H9 (cell line): ENCODE measurements at regions not wholly inside any gene's neighbourhood (a gene's known extent, or its start where the extent isn't known, plus 50 kb on each side); places are given as distances from the start of the nearest gene placed in this dataset.

Source experiments
- DNase-seq: peaks from one replicate; pipeline ENCODE4 v3.0.0-alpha.2; 2017
- H2AFZ ChIP-seq: one replicate; pipeline ENCODE4 v1.6.1; 2013; ENCODE audit warnings: mild to moderate bottlenecking, low read length, control low read depth, moderate library complexity
- H2AK5ac ChIP-seq: 2 replicates; pipeline ENCODE4 v1.6.1; 2013; ENCODE audit warnings: low read length, control low read depth, mixed read lengths; ENCODE audit not compliant: insufficient read length
- H2BK120ac ChIP-seq: one replicate; pipeline ENCODE4 v1.6.1; 2013; ENCODE audit warnings: low read depth, mild to moderate bottlenecking, low read length, control low read depth, inconsistent platforms; ENCODE audit not compliant: poor library complexity, severe bottlenecking
- H2BK12ac ChIP-seq: 2 replicates; pipeline ENCODE4 v1.6.1; 2013; ENCODE audit warnings: low read length, control low read depth, mixed read lengths, low read depth; ENCODE audit not compliant: insufficient read length
- H2BK15ac ChIP-seq: 2 replicates; pipeline ENCODE4 v1.6.1; 2013; ENCODE audit warnings: low read depth, low read length, control low read depth
- H2BK20ac ChIP-seq: one replicate; pipeline ENCODE4 v1.6.1; 2013; ENCODE audit warnings: low read depth, mild to moderate bottlenecking, low read length, control low read depth, inconsistent platforms; ENCODE audit not compliant: poor library complexity, severe bottlenecking
- H2BK5ac ChIP-seq: 2 replicates; pipeline ENCODE4 v1.6.1; 2013; ENCODE audit warnings: low read length, control low read depth, mixed read lengths; ENCODE audit not compliant: insufficient read length
- H3K14ac ChIP-seq: 2 replicates; pipeline ENCODE4 v1.6.1; 2013; ENCODE audit warnings: low read length, control low read depth; ENCODE audit not compliant: insufficient read depth
- H3K18ac ChIP-seq: 2 replicates; pipeline ENCODE4 v1.6.1; 2013; ENCODE audit warnings: low read depth, mild to moderate bottlenecking, mixed read lengths, low read length, control low read depth; ENCODE audit not compliant: insufficient read length
- H3K23ac ChIP-seq: 2 replicates; pipeline ENCODE4 v1.6.1; 2013; ENCODE audit warnings: low read length, control low read depth, mixed read lengths, low read depth; ENCODE audit not compliant: insufficient read length
- H3K23me2 ChIP-seq: 2 replicates; pipeline ENCODE4 v1.6.1; 2013; ENCODE audit warnings: low read depth, mild to moderate bottlenecking, mixed read lengths, low read length, control low read depth; ENCODE audit not compliant: insufficient read length, poor library complexity, severe bottlenecking
- H3K27ac ChIP-seq: 2 replicates; pipeline ENCODE4 v1.5.1; 2013; ENCODE audit warnings: low read length, control low read depth, mixed read lengths, low read depth; ENCODE audit not compliant: insufficient read length
- H3K27me3 ChIP-seq: 2 replicates; pipeline ENCODE4 v1.6.1; 2013; ENCODE audit warnings: low read length, control low read depth, inconsistent platforms; ENCODE audit not compliant: insufficient read depth
- H3K4ac ChIP-seq: 2 replicates; pipeline ENCODE4 v1.6.1; 2013; ENCODE audit warnings: low read depth, mild to moderate bottlenecking, control low read depth, inconsistent platforms, low read length, moderate library complexity
- H3K4me1 ChIP-seq: 2 replicates; pipeline ENCODE4 v1.6.1; 2013; ENCODE audit warnings: low read length, control low read depth, inconsistent platforms; ENCODE audit not compliant: insufficient read depth
- H3K4me2 ChIP-seq: 2 replicates; pipeline ENCODE4 v1.6.1; 2013; ENCODE audit warnings: low read length, control low read depth, mixed read lengths; ENCODE audit not compliant: insufficient read length, insufficient read depth
- H3K56ac ChIP-seq: 2 replicates; pipeline ENCODE4 v1.6.1; 2013; ENCODE audit warnings: low read depth, mild to moderate bottlenecking, mixed read lengths, low read length, control low read depth; ENCODE audit not compliant: insufficient read length
- H3K79me1 ChIP-seq: 2 replicates; pipeline ENCODE4 v1.6.1; 2013; ENCODE audit warnings: low read depth, mild to moderate bottlenecking, moderate library complexity, low read length, control low read depth, inconsistent platforms; ENCODE audit not compliant: insufficient read depth, poor library complexity, severe bottlenecking
- H3K79me2 ChIP-seq: 2 replicates; pipeline ENCODE4 v1.6.1; 2013; ENCODE audit warnings: low read length, control low read depth, inconsistent platforms; ENCODE audit not compliant: insufficient read depth
- H3K9ac ChIP-seq: 2 replicates; pipeline ENCODE4 v1.6.1; 2013; ENCODE audit warnings: low read length, control low read depth, mixed read lengths; ENCODE audit not compliant: insufficient read length; ENCODE audit errors: extremely low read depth
- H3K9me3 ChIP-seq: one replicate; pipeline ENCODE4 v1.6.1; 2013; ENCODE audit warnings: low read depth, low read length, inconsistent platforms; ENCODE audit not compliant: control insufficient read depth
- H3T11ph ChIP-seq: one replicate; pipeline ENCODE4 v1.6.1; 2013; ENCODE audit warnings: mild to moderate bottlenecking, low read length, control low read depth, inconsistent platforms
- H4K20me1 ChIP-seq: one replicate; pipeline ENCODE4 v1.6.1; 2013; ENCODE audit not compliant: control insufficient read depth, insufficient read length, insufficient read depth
- H4K5ac ChIP-seq: 2 replicates; pipeline ENCODE4 v1.6.1; 2013; ENCODE audit warnings: low read depth, mild to moderate bottlenecking, mixed read lengths, low read length, control low read depth; ENCODE audit not compliant: insufficient read length
- H4K8ac ChIP-seq: replicated peaks from 2 replicates; pipeline ENCODE4 v1.6.1; 2013; ENCODE audit warnings: low read length, control low read depth, mixed read lengths, low read depth; ENCODE audit not compliant: insufficient read length
- H4K91ac ChIP-seq: 2 replicates; pipeline ENCODE4 v1.6.1; 2013; ENCODE audit warnings: low read depth, mild to moderate bottlenecking, moderate library complexity, mixed read lengths, low read length, control low read depth; ENCODE audit not compliant: insufficient read length
- H3K27ac Mint-ChIP-seq, 3 experiments: 2 replicates in 2 of 3; 3 replicates in 1 of 3; pipeline ENCODE4 v1.8.0; 2020 to 2021; ENCODE audit warnings: mixed read lengths in 3 of 3, mild to moderate bottlenecking in 1 of 3, moderate library complexity in 1 of 3
- H3K27me3 Mint-ChIP-seq: 2 replicates; pipeline ENCODE4 v1.8.0; 2021; ENCODE audit warnings: low read depth, mild to moderate bottlenecking, moderate library complexity, mixed read lengths
- H3K36me3 Mint-ChIP-seq, 3 experiments: 2 replicates in 2 of 3; 3 replicates in 1 of 3; pipeline ENCODE4 v1.8.0; 2020 to 2021; ENCODE audit warnings: low read depth in 3 of 3, mixed read lengths in 3 of 3; ENCODE audit not compliant: insufficient read depth in 1 of 3
- H3K4me1 Mint-ChIP-seq, 2 experiments: 2 replicates each; pipeline ENCODE4 v1.8.0; 2020; ENCODE audit warnings: mixed read lengths in 2 of 2
- H3K4me3 Mint-ChIP-seq, 2 experiments: 2 replicates in 1 of 2; 3 replicates in 1 of 2; pipeline ENCODE4 v1.8.0; 2020 to 2021; ENCODE audit warnings: mild to moderate bottlenecking in 2 of 2, mixed read lengths in 2 of 2, moderate library complexity in 1 of 2
- H3K9me3 Mint-ChIP-seq, 2 experiments: 2 replicates in 1 of 2; 3 replicates in 1 of 2; pipeline ENCODE4 v1.8.0; 2020; ENCODE audit warnings: mild to moderate bottlenecking in 2 of 2, mixed read lengths in 2 of 2, moderate library complexity in 1 of 2
- WGBS: extraction: QIAGEN DNeasy Blood & Tissue Kit; methylation state at CpG from one replicate; pipeline ENCODE4 v1.1.7; 2013; ENCODE audit warnings: missing lambda C conversion rate, low lambda C conversion rate, mixed read lengths; ENCODE audit not compliant: insufficient read length; ENCODE audit errors: extremely low coverage; 5-methylcytosine and 5-hydroxymethylcytosine counted together
- TF ChIP-seq, protein P1 (sequence below): fragments of 200-600 bp; sonication (generic); conservative IDR thresholded peaks from 3 replicates; pipeline ENCODE4 v1.8.0; 2021; ENCODE audit warnings: antibody characterized with exemption, mild to moderate bottlenecking

- Histone ChIP-seq H3T11ph (no peak overlapping the region), H3K9ac (no peak overlapping the region), H3K27me3 (no peaks in the 10 kb centered on the region), H3K56ac (no peak overlapping the region), H4K5ac (no peak overlapping the region), H3K23ac (no peak overlapping the region), H2BK120ac (no peak overlapping the region), H2BK15ac (no peak overlapping the region), H3K4ac (no peak overlapping the region), H3K4me1 (no peaks in the 10 kb centered on the region), H4K91ac (no peak overlapping the region), H3K27ac (no peak overlapping the region), H3K14ac (no peak overlapping the region), H3K79me1 (no peaks in the 10 kb centered on the region), H2AFZ (no peak overlapping the region), H4K20me1 (no peaks in the 10 kb centered on the region), H2AK5ac (no peak overlapping the region), H2BK5ac (no peak overlapping the region), H2BK20ac (no peak overlapping the region), H3K9me3 (no peaks in the 10 kb centered on the region), H3K18ac (no peak overlapping the region), H3K23me2 (no peaks in the 10 kb centered on the region), H2BK12ac (no peak overlapping the region), H3K4me2 (no peak overlapping the region), H4K8ac (no peak overlapping the region), H3K79me2 (no peaks in the 10 kb centered on the region)
- no CpG with 5 or more reads among the region's 3 CpGs for WGBS
- no peaks in the 10 kb centered on the region; a peak in 1 of 7 replicates for H3K36me3 Mint-ChIP-seq
- TF ChIP-seq, protein P1, sequence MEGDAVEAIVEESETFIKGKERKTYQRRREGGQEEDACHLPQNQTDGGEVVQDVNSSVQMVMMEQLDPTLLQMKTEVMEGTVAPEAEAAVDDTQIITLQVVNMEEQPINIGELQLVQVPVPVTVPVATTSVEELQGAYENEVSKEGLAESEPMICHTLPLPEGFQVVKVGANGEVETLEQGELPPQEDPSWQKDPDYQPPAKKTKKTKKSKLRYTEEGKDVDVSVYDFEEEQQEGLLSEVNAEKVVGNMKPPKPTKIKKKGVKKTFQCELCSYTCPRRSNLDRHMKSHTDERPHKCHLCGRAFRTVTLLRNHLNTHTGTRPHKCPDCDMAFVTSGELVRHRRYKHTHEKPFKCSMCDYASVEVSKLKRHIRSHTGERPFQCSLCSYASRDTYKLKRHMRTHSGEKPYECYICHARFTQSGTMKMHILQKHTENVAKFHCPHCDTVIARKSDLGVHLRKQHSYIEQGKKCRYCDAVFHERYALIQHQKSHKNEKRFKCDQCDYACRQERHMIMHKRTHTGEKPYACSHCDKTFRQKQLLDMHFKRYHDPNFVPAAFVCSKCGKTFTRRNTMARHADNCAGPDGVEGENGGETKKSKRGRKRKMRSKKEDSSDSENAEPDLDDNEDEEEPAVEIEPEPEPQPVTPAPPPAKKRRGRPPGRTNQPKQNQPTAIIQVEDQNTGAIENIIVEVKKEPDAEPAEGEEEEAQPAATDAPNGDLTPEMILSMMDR: no peak
- H3K27ac Mint-ChIP-seq: no peak overlapping the region
- H3K9me3 Mint-ChIP-seq: no peaks in the 10 kb centered on the region; a peak in 1 of 5 replicates
- H3K27me3 Mint-ChIP-seq: no peaks in the 10 kb centered on the region
- no peak overlapping the region for H3K4me3 Mint-ChIP-seq
- no peaks in the 10 kb centered on the region for H3K4me1 Mint-ChIP-seq
- DNase-seq: no peak
Measured at GRCh38 chr2:188189356-188189755, 102.3 kb upstream of the GULP1 start.
